ENCODE measurements at regions not wholly inside any gene's neighbourhood (a gene's known extent, or its start where the extent isn't known, plus 50 kb on each side); places are given as distances from the start of the nearest gene placed in this dataset.

GRCh38 chr17:33375783-33376182 lies 82.7 kb upstream of the ASIC2 start:
- no peak for TF ChIP-seq SP1 (IDR thresholded peaks at IDR 0.05)
- TF ChIP-seq, protein P1, sequence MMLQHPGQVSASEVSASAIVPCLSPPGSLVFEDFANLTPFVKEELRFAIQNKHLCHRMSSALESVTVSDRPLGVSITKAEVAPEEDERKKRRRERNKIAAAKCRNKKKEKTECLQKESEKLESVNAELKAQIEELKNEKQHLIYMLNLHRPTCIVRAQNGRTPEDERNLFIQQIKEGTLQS (IDR thresholded peaks at IDR 0.05), result no peak
- TF ChIP-seq CTCF (IDR thresholded peaks at IDR 0.05; ENCODE audit: low read depth, low read length, missing input control), result no peak
- no peak for TF ChIP-seq HNF4G (IDR thresholded peaks at IDR 0.05)
- TF ChIP-seq RAD21 (IDR thresholded peaks at IDR 0.05), result no peak
- no peak for TF ChIP-seq YY1 (IDR thresholded peaks at IDR 0.05)
- no peak for TF ChIP-seq RXRA (IDR thresholded peaks at IDR 0.05)
- no peak for TF ChIP-seq ZBTB33 (IDR thresholded peaks at IDR 0.05)
- no peak for TF ChIP-seq EGR1 (IDR thresholded peaks at IDR 0.05; ENCODE audit: low read depth in 2 of 2)
- TF ChIP-seq TAF1 (conservative IDR thresholded peaks at IDR 0.05), result no peak
- TF ChIP-seq, protein P2, sequence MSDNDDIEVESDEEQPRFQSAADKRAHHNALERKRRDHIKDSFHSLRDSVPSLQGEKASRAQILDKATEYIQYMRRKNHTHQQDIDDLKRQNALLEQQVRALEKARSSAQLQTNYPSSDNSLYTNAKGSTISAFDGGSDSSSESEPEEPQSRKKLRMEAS (IDR thresholded peaks at IDR 0.05), result no peak
- TF ChIP-seq GABPA (IDR thresholded peaks at IDR 0.05 in 1 of 2, conservative IDR thresholded peaks at IDR 0.05 in 1 of 2), result no peak
- no peak for TF ChIP-seq FOXA1 (IDR thresholded peaks at IDR 0.05)
- no peak for TF ChIP-seq JUND (IDR thresholded peaks at IDR 0.05)

All from liver (tissue), 3 donors.